Tibial nerve (tissue), 4 donors: ENCODE measurements at regions not wholly inside any gene's neighbourhood (a gene's known extent, or its start where the extent isn't known, plus 50 kb on each side); places are given as distances from the start of the nearest gene placed in this dataset.

ENCODE experiments used
- DNase-seq, 2 donors: peaks; one replicate each; pipeline ENCODE4 v3.0.0-alpha.2; 2019; ENCODE audit warnings: low spot score in 2 of 2
- H3K27ac ChIP-seq, 4 donors: fragments of 200-600 bp; sonication (generic) in 3 of 4; one replicate each; pipeline ENCODE4 v1.5.1; 2017 to 2019; ENCODE audit warnings: mild to moderate bottlenecking in 1 of 4
- H3K27me3 ChIP-seq, 2 donors: fragments of 200-600 bp; sonication (generic) in 1 of 2; one replicate each; pipeline versions ENCODE4 v1.5.1 to v1.6.0; 2017 to 2019
- H3K36me3 ChIP-seq, 3 donors: fragments of 200-600 bp; sonication (generic); one replicate each; pipeline ENCODE4 v1.5.1; 2018 to 2019
- H3K4me1 ChIP-seq, 4 donors: fragments of 200-600 bp; sonication (generic) in 3 of 4; one replicate each; pipeline ENCODE4 v1.5.1; 2017 to 2019
- H3K4me3 ChIP-seq, 4 donors: fragments of 200-600 bp; sonication (generic) in 3 of 4; one replicate each; pipeline ENCODE4 v1.5.1; 2017 to 2019; ENCODE audit warnings: mild to moderate bottlenecking in 1 of 4, moderate library complexity in 1 of 4
- H3K9me3 ChIP-seq, 4 donors: fragments of 200-600 bp; sonication (generic) in 3 of 4; one replicate each; pipeline ENCODE4 v1.5.1; 2017 to 2019
- EP300 ChIP-seq, 2 donors: sonication (generic); formaldehyde crosslinking; IDR thresholded peaks; one replicate each; pipeline ENCODE4 v1.6.1; 2017; ENCODE audit warnings: antibody characterized with exemption in 2 of 2, mild to moderate bottlenecking in 1 of 2
- POLR2A ChIP-seq, 2 donors: fragments of 450-650 bp; IDR thresholded peaks; one replicate each; pipeline ENCODE4 v1.6.1; 2017; ENCODE audit warnings: antibody characterized with exemption in 2 of 2, mild to moderate bottlenecking in 2 of 2, moderate library complexity in 2 of 2
- WGBS, 2 donors: methylation state at CpG; one replicate each; pipeline ENCODE4 v1.1.5; 2018; 5-methylcytosine and 5-hydroxymethylcytosine counted together
- TF ChIP-seq, protein P1 (sequence below), 5 experiments: fragments of 200-600 bp in 3 of 5; fragments of 450-650 bp in 2 of 5; sonication (generic) in 3 of 5; IDR thresholded peaks; one replicate each; pipeline ENCODE4 v1.5.1; 2016 to 2019; ENCODE audit warnings: antibody characterized with exemption in 5 of 5, mild to moderate bottlenecking in 3 of 5, moderate library complexity in 2 of 5

DNA sequence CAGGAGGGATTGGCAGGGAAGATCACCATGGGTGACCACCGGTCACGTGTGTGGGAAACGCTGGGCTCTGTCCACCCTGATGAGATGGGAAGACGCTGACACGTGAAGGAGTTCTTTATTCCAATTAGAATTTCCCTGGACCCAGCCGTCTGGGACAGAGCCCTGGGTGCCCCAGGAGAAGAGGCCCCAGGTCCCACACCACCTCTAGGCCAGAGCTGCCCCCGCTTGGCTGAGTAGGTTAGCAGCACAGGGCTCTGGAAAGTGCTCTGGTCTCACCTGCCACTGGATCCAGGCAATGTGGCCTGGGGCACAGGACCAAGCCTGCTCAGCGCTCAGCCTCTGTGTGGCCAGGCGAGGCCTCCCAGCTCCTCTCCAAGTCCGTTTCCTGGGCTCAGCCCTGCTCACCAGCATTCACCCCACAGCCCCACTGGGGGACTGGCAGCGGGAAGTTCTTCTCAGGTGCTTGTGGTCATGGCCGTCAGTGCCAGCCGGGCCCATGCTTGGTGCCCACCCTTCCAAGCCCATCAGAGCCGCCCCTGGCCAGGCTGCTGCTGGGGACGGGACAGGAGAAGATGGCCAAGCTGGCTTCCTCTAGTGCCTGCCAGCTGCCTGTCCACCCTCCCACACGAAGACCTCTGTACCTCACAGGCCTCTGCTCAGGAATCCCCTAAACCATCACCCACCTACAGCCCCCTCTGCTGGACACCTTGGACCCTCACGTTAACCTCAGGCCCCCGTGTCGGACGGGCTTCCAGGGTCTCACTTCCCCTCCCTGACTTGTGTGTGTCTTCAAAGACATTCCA, 62.5 kb upstream of the FGF3 start:
- TF ChIP-seq, protein P1, sequence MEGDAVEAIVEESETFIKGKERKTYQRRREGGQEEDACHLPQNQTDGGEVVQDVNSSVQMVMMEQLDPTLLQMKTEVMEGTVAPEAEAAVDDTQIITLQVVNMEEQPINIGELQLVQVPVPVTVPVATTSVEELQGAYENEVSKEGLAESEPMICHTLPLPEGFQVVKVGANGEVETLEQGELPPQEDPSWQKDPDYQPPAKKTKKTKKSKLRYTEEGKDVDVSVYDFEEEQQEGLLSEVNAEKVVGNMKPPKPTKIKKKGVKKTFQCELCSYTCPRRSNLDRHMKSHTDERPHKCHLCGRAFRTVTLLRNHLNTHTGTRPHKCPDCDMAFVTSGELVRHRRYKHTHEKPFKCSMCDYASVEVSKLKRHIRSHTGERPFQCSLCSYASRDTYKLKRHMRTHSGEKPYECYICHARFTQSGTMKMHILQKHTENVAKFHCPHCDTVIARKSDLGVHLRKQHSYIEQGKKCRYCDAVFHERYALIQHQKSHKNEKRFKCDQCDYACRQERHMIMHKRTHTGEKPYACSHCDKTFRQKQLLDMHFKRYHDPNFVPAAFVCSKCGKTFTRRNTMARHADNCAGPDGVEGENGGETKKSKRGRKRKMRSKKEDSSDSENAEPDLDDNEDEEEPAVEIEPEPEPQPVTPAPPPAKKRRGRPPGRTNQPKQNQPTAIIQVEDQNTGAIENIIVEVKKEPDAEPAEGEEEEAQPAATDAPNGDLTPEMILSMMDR (IDR thresholded peaks at IDR 0.05), result no peak
- TF ChIP-seq EP300 (IDR thresholded peaks at IDR 0.05) (no peak), POLR2A (IDR thresholded peaks at IDR 0.05) (no peak)
- H3K4me1 ChIP-seq, result no peaks in the 10 kb centered on the region
- H3K36me3 ChIP-seq, result no peaks in the 10 kb centered on the region
- no peak overlapping the region for H3K27ac ChIP-seq
- no peaks in the 10 kb centered on the region for H3K9me3 ChIP-seq
- no peak for DNase-seq
- no peaks in the 10 kb centered on the region for H3K27me3 ChIP-seq
- 66 to 71% methylated on average over 14 to 20 of the region's 20 CpGs for WGBS, 2 donors
- no peak overlapping the region for H3K4me3 ChIP-seq

DNA sequence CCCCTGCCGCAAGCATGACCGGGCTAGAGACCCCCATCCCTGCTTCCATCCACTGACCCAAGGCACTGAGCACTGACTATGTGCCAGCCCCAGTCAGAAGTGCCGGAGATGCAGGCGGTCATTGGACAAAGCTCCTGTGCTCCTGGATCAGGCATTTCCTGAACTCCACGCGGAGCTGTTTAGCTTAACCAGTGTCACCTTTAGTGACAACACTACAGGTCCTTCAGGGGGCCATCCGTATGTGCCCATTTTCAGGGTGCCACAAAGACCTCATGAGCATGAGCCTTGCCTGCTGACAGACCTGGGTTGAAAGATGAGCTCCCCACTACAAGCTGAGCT, 63.0 kb upstream of the FGF3 start:
- Histone ChIP-seq H3K9me3 (no peaks in the 10 kb centered on the region), H3K4me3 (no peak overlapping the region), H3K4me1 (no peaks in the 10 kb centered on the region), H3K27me3 (no peaks in the 10 kb centered on the region), H3K27ac (no peak overlapping the region), H3K36me3 (no peaks in the 10 kb centered on the region)
- TF ChIP-seq POLR2A (IDR thresholded peaks at IDR 0.05), result no peak
- TF ChIP-seq EP300 (IDR thresholded peaks at IDR 0.05), result no peak
- TF ChIP-seq, protein P1 (IDR thresholded peaks at IDR 0.05), result no peak
- DNase-seq, result no peak
- 90 to 93% methylated on average over 7 of the region's 7 CpGs for WGBS, 2 donors

DNA sequence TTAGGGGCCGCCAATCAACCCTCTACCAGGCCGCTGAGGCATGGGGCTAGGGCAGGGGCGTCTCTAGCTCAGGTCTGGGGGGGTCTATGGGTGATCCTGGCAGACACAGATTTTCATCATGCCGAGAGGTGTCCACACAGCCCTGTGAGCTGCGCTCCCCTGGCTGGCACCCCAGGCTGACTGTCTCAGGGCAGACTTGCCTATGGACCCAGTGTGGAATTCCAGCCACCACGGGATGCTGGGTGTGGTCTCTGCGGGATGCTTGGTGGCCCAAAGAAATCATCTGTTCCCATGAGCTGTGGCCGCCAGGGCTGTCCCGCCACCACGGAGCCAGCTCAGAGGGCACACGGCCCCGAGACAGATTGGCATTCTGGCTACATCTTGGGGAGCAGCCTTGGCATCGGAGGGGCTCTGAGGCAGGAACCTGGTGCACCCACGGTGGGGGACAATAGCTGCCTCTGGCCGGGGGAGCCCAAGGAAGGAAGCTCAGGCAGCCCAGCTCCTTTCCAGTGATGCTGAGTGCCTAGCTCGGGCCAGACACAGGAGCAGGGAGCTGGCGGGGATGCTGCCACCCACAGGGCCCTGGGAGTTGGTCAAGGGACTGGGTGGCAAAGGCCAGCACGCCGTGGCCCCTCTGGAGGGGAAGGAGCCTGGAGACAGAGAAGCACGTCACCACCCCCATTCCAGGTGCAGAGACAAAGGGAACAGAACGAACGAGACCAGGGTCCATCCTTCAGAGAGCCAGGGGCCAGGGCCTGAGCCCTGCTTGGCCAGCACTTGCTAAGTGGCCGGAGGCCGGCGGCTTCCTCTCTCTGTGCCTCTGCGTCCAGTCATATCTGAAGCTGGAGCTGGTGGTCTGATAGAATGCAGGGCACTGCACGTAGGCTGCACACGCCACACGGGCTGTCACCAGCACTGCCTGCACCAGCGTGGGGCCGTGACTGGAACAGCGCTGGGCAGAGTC, 64.4 kb upstream of the FGF3 start:
- no peak for DNase-seq
- TF ChIP-seq EP300 (IDR thresholded peaks at IDR 0.05) (no peak), POLR2A (IDR thresholded peaks at IDR 0.05) (no peak)
- TF ChIP-seq, protein P1 (IDR thresholded peaks at IDR 0.05), result no peak
- Histone ChIP-seq H3K27me3 (no peaks in the 10 kb centered on the region), H3K9me3 (no peaks in the 10 kb centered on the region), H3K27ac (no peak overlapping the region), H3K4me1 (no peaks in the 10 kb centered on the region), H3K4me3 (no peak overlapping the region), H3K36me3 (no peaks in the 10 kb centered on the region)
- 72 to 76% methylated on average over 24 to 31 of the region's 32 CpGs for WGBS, 2 donors

DNA sequence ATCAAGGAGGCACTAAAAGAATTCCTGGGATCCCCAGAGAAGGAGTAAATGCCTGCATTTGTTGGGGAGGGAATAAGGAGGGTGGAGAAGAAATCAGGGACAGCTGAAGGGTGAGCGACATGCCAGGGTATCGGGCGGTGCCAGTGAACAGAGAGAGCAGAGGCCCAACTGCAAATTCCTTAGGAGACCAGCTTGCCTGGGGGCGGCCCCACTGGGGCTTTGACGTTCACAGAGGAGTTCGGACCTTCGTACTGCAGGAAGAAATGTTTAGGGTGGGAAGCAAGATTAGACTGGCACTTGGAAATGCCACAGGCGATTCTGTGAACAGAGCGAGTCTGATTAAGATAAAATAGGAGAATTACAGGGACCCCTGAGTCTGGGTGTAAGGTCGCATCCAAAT, 65.1 kb upstream of the FGF3 start:
- no peak overlapping the region for H3K27ac ChIP-seq
- H3K27me3 ChIP-seq, result peaks cover 0 to 7% of the 10 kb centered on the region in 2 donors
- 90 to 92% methylated on average over 10 of the region's 10 CpGs for WGBS, 2 donors

More for the DNA sequence above, 65.1 kb upstream of the FGF3 start:
- no peaks in the 10 kb centered on the region for H3K4me1 ChIP-seq
- TF ChIP-seq EP300 (IDR thresholded peaks at IDR 0.05), result no peak
- no peak for TF ChIP-seq POLR2A (IDR thresholded peaks at IDR 0.05)
- TF ChIP-seq, protein P1 (IDR thresholded peaks at IDR 0.05), result no peak
- H3K4me3 ChIP-seq, result no peak overlapping the region
- H3K36me3 ChIP-seq, result no peaks in the 10 kb centered on the region
- DNase-seq, result no peak
- H3K9me3 ChIP-seq, result no peaks in the 10 kb centered on the region
